ENCODE measurements at regions not wholly inside any gene's neighbourhood (a gene's known extent, or its start where the extent isn't known, plus 50 kb on each side); places are given as distances from the start of the nearest gene placed in this dataset.
"Not testable (repeated sequence)": the region's sequence is repeated elsewhere in the genome, so short reads cannot be mapped to it uniquely, and the experiment has no call there.

- DNase-seq, result no peak
Measured at GRCh38 chr3:168843481-168843880, 747.8 kb upstream of the GOLIM4 start.

DNA sequence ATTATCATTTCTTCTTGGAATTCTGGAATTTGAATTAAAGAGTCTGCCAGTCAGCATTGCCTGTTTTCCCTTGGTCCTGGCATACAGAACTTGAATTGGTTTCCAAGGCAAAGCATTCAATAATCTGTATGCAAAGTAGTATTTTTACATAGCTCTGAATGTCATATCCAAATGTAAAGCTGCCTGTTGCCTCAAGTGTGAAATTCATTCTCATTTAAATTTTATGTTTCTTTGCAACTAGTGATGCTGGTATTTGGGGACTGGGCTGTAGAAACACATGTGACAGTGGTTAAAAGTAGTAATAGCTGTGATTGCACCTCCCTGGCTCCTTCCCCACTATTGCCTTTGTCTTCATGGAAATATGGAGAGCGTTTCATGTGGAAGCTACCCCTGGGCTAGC, 743.9 kb upstream of the GOLIM4 start:
- DNase-seq, result no peak

GRCh38 chr3:168834558-168834957, 738.8 kb upstream of the GOLIM4 start:
- DNase-seq, result no peak

- DNase-seq, result no peak
Measured at GRCh38 chr3:168828943-168829342, 733.2 kb upstream of the GOLIM4 start.

DNA sequence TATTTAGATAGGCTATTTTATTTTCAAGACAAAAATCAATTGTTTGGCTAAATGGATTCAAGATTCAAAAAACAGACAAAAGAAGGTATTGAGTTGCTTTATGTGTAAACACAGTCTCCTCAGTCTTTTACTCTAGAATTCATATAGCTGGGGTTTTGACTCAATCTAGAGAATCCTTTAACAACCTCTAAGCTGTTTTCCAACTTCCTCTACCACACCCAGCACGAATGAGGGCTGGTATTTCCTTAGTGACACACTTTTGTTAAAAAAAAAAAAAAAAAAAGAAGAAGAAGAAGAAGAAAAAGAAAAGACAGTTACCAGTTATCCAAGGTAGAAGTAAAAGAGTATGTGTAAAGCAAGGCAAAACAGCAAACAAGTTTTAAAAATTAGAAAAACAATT, 732.8 kb upstream of the GOLIM4 start:
- no peak for DNase-seq

- no peak for DNase-seq
Measured at GRCh38 chr3:168828014-168828413, 732.3 kb upstream of the GOLIM4 start.

- no peak for DNase-seq
Measured at GRCh38 chr3:168824107-168824506, 728.4 kb upstream of the GOLIM4 start.

DNA sequence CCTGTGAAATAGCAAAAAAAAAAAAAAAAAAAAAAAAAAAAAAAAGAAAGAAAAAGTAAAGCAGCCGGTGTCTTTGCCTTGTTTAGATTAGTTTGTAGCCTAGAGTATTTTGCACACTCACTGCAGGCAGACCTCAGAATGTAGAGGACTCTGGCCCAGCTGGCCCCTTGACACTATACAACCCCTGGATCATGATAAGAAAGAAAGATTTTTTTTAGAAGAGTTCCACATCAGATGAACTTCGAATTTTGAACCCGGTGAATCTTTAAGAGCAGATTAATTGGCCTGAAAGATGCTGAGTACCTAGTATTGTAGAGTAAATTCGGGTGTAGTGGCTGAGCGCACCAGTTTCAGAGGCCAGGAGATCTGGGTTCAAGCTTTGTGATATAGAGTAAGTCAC, 727.7 kb upstream of the GOLIM4 start:
- DNase-seq, result no peak

DNA sequence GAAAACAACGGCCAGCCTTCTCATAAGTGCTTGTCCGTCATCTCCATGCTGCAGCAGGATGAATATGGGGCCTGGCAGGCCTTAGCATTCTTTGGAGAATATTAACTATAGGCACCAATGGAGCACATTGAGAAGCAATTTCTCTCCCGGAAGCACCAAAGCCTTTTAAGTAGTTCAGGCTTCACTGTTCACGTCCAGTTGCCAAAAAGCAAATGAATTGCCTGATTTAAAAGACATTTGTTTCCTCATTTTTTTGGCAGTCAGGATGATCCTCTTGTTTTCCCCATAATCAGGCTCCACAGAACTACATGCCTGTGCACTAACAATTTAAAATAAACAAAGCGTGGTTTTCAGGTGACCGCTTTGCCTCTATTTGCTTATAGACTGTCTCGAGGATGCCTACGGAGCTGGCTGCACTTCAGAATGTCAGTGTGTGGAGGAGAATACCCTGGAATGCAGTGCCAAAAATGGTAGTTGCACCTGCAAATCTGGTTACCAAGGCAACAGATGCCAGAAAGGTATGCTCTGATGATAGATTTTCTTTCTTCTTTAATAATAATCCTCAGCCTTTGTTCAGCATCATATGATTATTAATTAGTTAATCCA, 725.2 kb upstream of the GOLIM4 start:
- DNase-seq, result no peak

DNA sequence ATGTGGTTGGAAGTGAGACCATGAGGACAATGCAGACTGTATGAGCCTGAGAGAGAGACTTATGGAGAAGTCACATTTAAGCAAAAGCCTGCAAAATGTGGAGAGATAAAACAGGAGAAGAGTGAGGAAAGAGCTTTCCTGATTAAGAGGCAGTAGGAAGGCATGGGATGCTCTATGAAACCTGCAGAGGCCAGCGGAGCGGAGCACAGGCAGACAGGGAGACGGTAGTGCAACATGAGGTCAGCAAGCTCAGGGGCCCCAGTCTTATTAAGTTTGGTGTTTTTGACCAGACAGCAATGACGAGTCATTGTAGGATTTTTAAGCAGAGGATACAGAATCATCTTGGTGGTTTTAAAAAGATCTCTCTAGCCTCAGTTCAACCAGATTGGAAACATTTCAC, 721.5 kb upstream of the GOLIM4 start:
- no peak for DNase-seq

DNA sequence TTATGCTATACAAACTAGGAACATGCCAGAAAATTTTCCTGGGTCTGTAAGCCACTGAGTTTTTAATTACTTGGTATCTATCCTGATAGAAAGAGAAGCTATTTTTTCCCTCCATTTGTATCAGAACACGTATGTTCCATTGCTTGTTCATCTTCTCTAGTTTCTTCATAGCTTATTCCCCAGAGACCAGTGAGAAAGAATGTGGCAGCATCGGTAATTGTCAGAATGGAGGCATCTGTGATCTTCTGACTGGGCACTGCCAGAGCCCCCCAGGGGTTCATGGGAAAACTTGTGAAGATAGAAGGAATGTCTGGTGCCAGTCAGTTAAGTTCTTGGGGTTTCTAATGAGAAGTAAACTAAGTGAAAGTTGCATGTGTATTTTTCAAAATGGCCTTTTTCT, 720.2 kb upstream of the GOLIM4 start:
- DNase-seq, result no peak

GRCh38 chr3:168813225-168813802, 717.6 kb upstream of the GOLIM4 start:
- no peak for DNase-seq

- no peak for DNase-seq
Measured at GRCh38 chr3:168812234-168812633, 716.5 kb upstream of the GOLIM4 start.

DNA sequence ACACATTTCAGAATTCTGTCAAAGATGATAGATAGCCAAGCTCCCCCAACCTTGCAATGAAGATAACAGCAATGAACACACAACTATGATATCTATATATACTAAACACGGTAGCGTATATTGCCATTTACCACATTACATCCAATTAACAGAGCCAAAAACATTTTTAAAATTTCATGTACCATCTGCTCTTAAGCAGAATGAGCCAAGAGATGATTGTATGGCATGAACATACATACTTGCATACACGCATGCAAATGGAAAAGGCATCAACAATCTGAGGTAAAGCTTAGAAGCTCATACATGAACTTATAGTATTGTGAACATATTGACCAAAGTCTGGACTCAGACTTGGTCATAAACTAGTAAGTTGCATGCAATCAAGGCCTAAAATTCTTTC, 712.9 kb upstream of the GOLIM4 start:
- no peak for DNase-seq

GRCh38 chr3:168807448-168807847, 711.7 kb upstream of the GOLIM4 start:
- DNase-seq, result no peak

GRCh38 chr3:168806871-168807270, 711.1 kb upstream of the GOLIM4 start:
- no peak for DNase-seq

- DNase-seq, result no peak
Measured at GRCh38 chr3:168803536-168803935, 707.8 kb upstream of the GOLIM4 start.

DNA sequence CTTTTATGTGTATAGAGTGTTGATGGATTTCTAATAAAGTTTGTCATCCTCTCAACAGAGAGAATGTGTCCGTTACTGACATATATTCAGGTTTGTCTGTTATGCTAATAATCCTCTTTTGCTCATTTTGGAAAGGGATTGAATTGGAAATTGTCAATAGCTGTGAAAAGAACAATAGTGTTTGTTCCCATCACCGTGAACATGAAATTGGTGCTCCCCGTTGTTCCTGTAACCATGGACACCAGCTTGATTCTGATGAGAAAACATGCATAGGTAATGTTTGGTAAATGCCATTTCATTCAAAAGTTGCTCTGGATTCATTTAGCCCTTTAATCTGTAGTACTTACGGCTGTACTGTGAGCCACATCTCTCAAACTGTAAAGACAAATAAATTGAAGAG, 707.0 kb upstream of the GOLIM4 start:
- DNase-seq, result no peak

- DNase-seq, result no peak
Measured at GRCh38 chr3:168801794-168802193, 706.1 kb upstream of the GOLIM4 start.

GRCh38 chr3:168796339-168796738, 700.6 kb upstream of the GOLIM4 start:
- no peak for DNase-seq

GRCh38 chr3:168794427-168794826, 698.7 kb upstream of the GOLIM4 start:
- no peak for DNase-seq

DNA sequence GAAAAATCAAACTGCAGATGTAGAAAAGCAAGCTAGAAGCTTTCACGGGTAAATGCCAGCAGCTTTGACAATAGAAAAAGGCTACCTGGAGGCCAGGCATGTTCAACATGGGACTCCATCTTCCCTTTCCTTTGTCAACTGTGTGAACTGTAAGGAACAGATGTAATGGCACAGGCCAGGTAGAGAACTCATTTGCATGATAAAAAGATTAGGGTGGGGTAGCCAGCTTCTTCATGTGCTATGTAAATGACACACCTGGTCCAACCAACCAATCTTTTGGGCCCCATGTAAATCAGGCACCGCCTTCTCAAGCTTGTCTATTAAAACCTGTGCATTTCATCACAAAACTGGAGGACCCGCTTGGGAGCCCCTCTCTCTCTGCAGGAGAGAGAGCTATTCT, 686.5 kb upstream of the GOLIM4 start:
- DNase-seq, result no peak

- DNase-seq, result not testable (repeated sequence)
Measured at GRCh38 chr3:168779970-168780645, 684.4 kb upstream of the GOLIM4 start.

GRCh38 chr3:168753724-168754123, 658.0 kb upstream of the GOLIM4 start:
- DNase-seq, result no peak
